ENCODE measurements at regions not wholly inside any gene's neighbourhood (a gene's known extent, or its start where the extent isn't known, plus 50 kb on each side); places are given as distances from the start of the nearest gene placed in this dataset.

DNA sequence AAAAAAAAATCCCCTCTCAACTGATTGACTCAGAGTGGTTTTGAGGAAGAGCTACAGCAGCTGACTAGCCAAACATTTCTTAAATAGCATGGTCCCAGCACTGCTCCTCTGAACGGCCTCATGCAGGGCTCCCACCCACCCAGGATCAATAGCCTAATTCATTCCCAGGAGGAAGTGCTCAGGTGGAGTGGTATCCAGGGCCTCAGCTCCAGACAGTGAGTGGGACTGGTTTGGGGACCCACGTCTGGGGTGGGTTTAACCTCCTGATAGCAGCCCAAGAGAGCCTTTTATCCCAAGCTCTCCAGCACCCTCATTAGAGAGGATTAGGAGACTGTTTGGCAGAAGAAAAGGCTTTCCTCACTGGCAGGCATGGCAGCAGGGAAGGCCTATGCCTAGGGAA is 68.5 kb upstream of the CDH5 start:
- Histone ChIP-seq H3K9me3 (no peaks in the 10 kb centered on the region), H3K36me3 (ENCODE audit: low read depth) (no peaks in the 10 kb centered on the region), H3K4me1 (ENCODE audit: low read depth) (no peaks in the 10 kb centered on the region), H3K4me3 (no peak overlapping the region)
- ATAC-seq (no peak), DNase-seq (no peak)
- intact Hi-C loops (cut with DNase I, micrococcal nuclease) = no loop called here
- TF ChIP-seq, protein P1, sequence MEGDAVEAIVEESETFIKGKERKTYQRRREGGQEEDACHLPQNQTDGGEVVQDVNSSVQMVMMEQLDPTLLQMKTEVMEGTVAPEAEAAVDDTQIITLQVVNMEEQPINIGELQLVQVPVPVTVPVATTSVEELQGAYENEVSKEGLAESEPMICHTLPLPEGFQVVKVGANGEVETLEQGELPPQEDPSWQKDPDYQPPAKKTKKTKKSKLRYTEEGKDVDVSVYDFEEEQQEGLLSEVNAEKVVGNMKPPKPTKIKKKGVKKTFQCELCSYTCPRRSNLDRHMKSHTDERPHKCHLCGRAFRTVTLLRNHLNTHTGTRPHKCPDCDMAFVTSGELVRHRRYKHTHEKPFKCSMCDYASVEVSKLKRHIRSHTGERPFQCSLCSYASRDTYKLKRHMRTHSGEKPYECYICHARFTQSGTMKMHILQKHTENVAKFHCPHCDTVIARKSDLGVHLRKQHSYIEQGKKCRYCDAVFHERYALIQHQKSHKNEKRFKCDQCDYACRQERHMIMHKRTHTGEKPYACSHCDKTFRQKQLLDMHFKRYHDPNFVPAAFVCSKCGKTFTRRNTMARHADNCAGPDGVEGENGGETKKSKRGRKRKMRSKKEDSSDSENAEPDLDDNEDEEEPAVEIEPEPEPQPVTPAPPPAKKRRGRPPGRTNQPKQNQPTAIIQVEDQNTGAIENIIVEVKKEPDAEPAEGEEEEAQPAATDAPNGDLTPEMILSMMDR (IDR thresholded peaks at IDR 0.05) = no peak

DNA sequence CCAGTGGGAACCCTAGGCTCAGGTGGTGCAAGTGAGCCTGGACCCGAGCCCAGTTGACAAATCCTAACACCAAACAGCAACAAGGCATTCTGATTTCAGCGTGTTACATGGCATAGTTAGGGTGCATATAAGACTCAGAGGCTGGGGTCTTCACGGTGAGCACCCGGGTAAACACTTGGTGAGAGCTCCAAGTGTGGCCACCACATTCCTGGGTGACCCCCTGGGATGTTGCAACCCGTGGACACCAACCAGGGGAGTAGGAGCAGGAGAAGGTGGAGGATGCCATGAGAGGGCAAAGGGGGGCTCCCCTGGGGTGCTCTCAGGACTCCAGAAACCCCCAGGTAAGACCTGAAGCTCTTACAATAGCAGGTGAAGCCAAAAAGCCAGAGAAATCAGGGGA is 69.9 kb upstream of the CDH5 start:
- intact Hi-C loops (cut with DNase I, micrococcal nuclease) = no loop called here
- Histone ChIP-seq H3K36me3 (ENCODE audit: low read depth) (no peaks in the 10 kb centered on the region), H3K9me3 (no peaks in the 10 kb centered on the region), H3K4me1 (ENCODE audit: low read depth) (no peaks in the 10 kb centered on the region), H3K4me3 (no peak overlapping the region)
- DNase-seq = no peak
- ATAC-seq = no peak
- TF ChIP-seq, protein P1 (IDR thresholded peaks at IDR 0.05) = no peak

DNA sequence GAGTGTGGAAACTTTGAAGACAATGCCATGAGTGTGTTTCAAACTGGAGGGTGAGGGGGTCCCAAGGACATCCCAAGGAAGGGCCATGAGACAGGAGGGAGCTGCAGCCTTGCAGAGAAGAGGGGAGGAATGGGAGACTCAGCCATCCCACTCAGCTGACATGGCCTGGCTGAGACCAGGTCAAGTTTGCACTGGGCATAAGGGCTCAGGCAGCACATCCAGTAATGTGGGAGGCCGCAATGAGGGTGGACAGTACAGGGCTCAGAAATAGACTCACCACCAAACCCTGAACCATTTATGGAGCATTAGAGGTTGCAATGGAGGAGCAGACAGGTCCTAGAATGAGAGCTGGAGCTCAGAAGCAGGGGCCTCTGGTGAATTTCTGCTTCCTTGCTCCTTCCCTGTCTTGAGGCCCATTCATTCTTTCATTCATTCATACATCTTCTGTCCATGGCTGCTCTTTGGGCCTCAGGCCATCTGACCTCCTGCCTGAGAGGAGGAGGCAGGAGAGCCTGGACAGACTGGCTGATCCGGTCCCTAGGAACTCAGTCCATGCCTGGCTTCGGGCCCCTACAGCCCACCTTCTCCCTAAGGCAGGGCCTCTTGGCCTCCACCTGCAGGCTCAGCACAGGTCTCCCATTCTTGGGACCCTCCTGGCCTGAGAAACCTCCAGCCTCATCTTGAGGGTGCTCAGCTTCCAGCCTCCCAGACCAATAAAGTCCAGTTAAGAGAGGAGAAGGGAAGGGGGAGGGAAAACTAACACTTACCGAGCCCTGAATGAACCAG is 70.5 kb upstream of the CDH5 start:
- Histone ChIP-seq H3K4me3 (no peak overlapping the region), H3K9me3 (no peaks in the 10 kb centered on the region), H3K36me3 (ENCODE audit: low read depth) (no peaks in the 10 kb centered on the region), H3K4me1 (ENCODE audit: low read depth) (no peaks in the 10 kb centered on the region)
- TF ChIP-seq, protein P1 (IDR thresholded peaks at IDR 0.05) = no peak
- ATAC-seq = no peak
- intact Hi-C loops (cut with DNase I, micrococcal nuclease) = no loop called here
- DNase-seq = no peak

DNA sequence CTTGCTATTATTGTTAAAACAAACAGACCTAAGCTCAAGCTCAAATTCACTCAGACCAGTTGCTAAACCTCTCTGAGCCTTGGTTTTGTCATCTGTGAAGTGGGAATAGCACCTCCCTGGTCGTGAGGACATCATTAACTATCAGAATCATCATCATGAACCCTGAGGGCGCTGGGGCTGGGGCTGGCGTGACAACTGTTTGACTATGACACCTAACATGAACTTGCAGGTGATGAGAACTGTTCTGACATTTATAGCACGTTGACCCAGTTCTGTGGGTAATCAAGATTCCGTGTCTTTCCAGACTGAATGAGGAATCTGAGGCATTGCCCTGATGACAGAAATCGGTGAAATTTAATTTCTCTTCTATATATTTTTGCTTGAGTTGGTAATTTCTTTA is 71.3 kb upstream of the CDH5 start:
- TF ChIP-seq, protein P1 (IDR thresholded peaks at IDR 0.05) = no peak
- intact Hi-C loops (cut with DNase I, micrococcal nuclease) = no loop called here
- no peak for ATAC-seq
- Histone ChIP-seq H3K9me3 (no peaks in the 10 kb centered on the region), H3K36me3 (ENCODE audit: low read depth) (no peaks in the 10 kb centered on the region), H3K4me1 (ENCODE audit: low read depth) (no peaks in the 10 kb centered on the region), H3K4me3 (no peak overlapping the region)
- no peak for DNase-seq

DNA sequence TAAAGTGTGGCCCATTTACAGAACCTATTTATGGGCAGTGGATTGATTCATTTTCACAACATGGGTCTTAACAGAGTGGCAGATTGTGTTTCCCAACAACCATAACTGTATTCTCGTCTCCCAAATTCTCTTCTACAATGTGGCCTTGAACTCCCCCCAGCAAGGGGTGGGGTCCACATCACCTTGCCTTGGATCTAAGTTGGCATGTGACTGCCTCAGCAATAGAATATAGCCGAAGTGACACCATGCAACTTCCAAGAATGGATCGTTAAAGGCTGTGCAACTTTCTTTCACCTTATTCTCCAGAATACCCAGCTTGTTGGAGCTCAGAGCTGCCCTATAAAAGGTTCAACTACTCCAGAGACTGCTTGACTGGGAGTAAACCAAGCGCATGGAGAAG is 72.0 kb upstream of the CDH5 start:
- H3K4me3 ChIP-seq = no peak overlapping the region

More for the DNA sequence above, 72.0 kb upstream of the CDH5 start:
- TF ChIP-seq, protein P1 (IDR thresholded peaks at IDR 0.05) = no peak
- no peak for DNase-seq
- Histone ChIP-seq H3K4me1 (ENCODE audit: low read depth) (no peaks in the 10 kb centered on the region), H3K9me3 (no peaks in the 10 kb centered on the region), H3K36me3 (ENCODE audit: low read depth) (no peaks in the 10 kb centered on the region)
- no peak for ATAC-seq
- intact Hi-C loops (cut with DNase I, micrococcal nuclease) = no loop called here
